ENCODE measurements at regions not wholly inside any gene's neighbourhood (a gene's known extent, or its start where the extent isn't known, plus 50 kb on each side); places are given as distances from the start of the nearest gene placed in this dataset.

DNA sequence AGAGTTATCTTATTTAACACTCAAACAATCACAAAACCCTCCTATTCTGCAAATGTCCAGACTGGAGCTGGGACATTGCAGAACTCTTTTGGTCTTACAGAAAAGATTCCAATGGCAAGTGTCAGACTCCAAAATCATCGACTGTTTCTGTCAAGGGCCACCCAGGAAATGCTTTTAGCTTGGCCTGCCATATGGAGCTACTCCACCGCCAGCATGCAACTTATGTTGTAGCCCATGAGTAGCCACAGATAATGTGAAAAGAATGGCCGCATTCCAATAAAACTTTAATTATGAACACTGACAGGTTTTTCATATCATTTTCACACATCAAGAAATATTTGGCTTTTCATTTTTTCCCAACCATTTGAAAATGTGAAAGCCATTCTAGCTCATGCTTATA, 57.5 kb downstream of the SYNE3 start:
- WGBS = 89% methylated on average over 3 of the region's 3 CpGs

GRCh38 chr14:95458459-95458858, 58.0 kb downstream of the SYNE3 start:
- H3K4me1 ChIP-seq (ENCODE audit: control insufficient read depth, insufficient read depth, low read depth, low read length) = peaks cover 15% of the 10 kb centered on the region
- 95% methylated on average over 4 of the region's 4 CpGs for WGBS
- H3K9ac ChIP-seq (ENCODE audit: low read length) = no peak overlapping the region
- no peak for DNase-seq
- no peak overlapping the region for H3K4ac ChIP-seq (ENCODE audit: low read depth in 1 of 2, low read length in 2 of 2)
- H3K36me3 ChIP-seq (ENCODE audit: control insufficient read depth in 1 of 2, insufficient read depth in 2 of 2, low read depth in 1 of 2, low read length in 2 of 2) = peaks cover 9 to 83% of the 10 kb centered on the region in 2 experiments
- no peak overlapping the region for H2BK15ac ChIP-seq (ENCODE audit: low read depth, poor library complexity, severe bottlenecking)
- H3K14ac ChIP-seq (ENCODE audit: low read length in 2 of 2) = no peak overlapping the region
- H2BK120ac ChIP-seq (ENCODE audit: low read depth, low read length) = no peak overlapping the region
- H2AFZ ChIP-seq (ENCODE audit: low read depth, low read length) = no peak overlapping the region
- H4K8ac ChIP-seq (ENCODE audit: low read length) = no peak overlapping the region
- H3K79me1 ChIP-seq (replicated peaks; ENCODE audit: low read length, poor library complexity, severe bottlenecking) = no peaks in the 10 kb centered on the region
- H4K91ac ChIP-seq (ENCODE audit: low read length) = no peak overlapping the region
- H2BK5ac ChIP-seq (ENCODE audit: low read depth, low read length, poor library complexity, severe bottlenecking) = no peak overlapping the region
- H3K4me3 ChIP-seq (ENCODE audit: insufficient read depth in 1 of 2, low read depth in 1 of 2, low read length in 2 of 2) = no peak overlapping the region
- H3K27ac ChIP-seq (ENCODE audit: low read length, poor library complexity, severe bottlenecking) = no peak overlapping the region
- H3K9me3 ChIP-seq (ENCODE audit: control insufficient read depth, low read length) = no peaks in the 10 kb centered on the region
- H3K18ac ChIP-seq (ENCODE audit: low read depth in 1 of 2, low read length in 2 of 2) = no peak overlapping the region
- peaks cover 0 to 4% of the 10 kb centered on the region in 2 experiments for H3K27me3 ChIP-seq (ENCODE audit: control insufficient read depth in 1 of 2, insufficient read depth in 1 of 2, low read length in 2 of 2)
- H2BK12ac ChIP-seq (ENCODE audit: low read length in 2 of 2) = no peak overlapping the region
- H3K23ac ChIP-seq (ENCODE audit: low read length in 2 of 2) = no peak overlapping the region
- H2AK5ac ChIP-seq (ENCODE audit: low read length, severe bottlenecking) = no peak overlapping the region
- H3K4me2 ChIP-seq (ENCODE audit: low read length, poor library complexity, severe bottlenecking) = no peak overlapping the region

More for the DNA sequence above, 57.5 kb downstream of the SYNE3 start:
- H4K8ac ChIP-seq (ENCODE audit: low read length) = no peak overlapping the region
- H2BK120ac ChIP-seq (ENCODE audit: low read depth, low read length) = no peak overlapping the region
- no peak overlapping the region for H3K4me3 ChIP-seq (ENCODE audit: insufficient read depth in 1 of 2, low read depth in 1 of 2, low read length in 2 of 2)
- no peak overlapping the region for H3K14ac ChIP-seq (ENCODE audit: low read length in 2 of 2)
- no peak overlapping the region for H4K91ac ChIP-seq (ENCODE audit: low read length)
- no peak overlapping the region for H3K4me2 ChIP-seq (ENCODE audit: low read length, poor library complexity, severe bottlenecking)
- H2AK5ac ChIP-seq (ENCODE audit: low read length, severe bottlenecking) = no peak overlapping the region
- H3K9me3 ChIP-seq (ENCODE audit: control insufficient read depth, low read length) = no peaks in the 10 kb centered on the region
- H3K4me1 ChIP-seq (ENCODE audit: control insufficient read depth, insufficient read depth, low read depth, low read length) = peaks cover 15% of the 10 kb centered on the region
- H3K27ac ChIP-seq (ENCODE audit: low read length, poor library complexity, severe bottlenecking) = no peak overlapping the region
- no peak overlapping the region for H2BK12ac ChIP-seq (ENCODE audit: low read length in 2 of 2)
- H3K23ac ChIP-seq (ENCODE audit: low read length in 2 of 2) = no peak overlapping the region
- no peak for DNase-seq
- H2AFZ ChIP-seq (ENCODE audit: low read depth, low read length) = no peak overlapping the region
- peaks cover 10 to 83% of the 10 kb centered on the region in 2 experiments for H3K36me3 ChIP-seq (ENCODE audit: control insufficient read depth in 1 of 2, insufficient read depth in 2 of 2, low read depth in 1 of 2, low read length in 2 of 2)
- no peak overlapping the region for H2BK5ac ChIP-seq (ENCODE audit: low read depth, low read length, poor library complexity, severe bottlenecking)
- no peak overlapping the region for H3K4ac ChIP-seq (ENCODE audit: low read depth in 1 of 2, low read length in 2 of 2)
- no peaks in the 10 kb centered on the region for H3K79me1 ChIP-seq (replicated peaks; ENCODE audit: low read length, poor library complexity, severe bottlenecking)
- peaks cover 0 to 4% of the 10 kb centered on the region in 2 experiments for H3K27me3 ChIP-seq (ENCODE audit: control insufficient read depth in 1 of 2, insufficient read depth in 1 of 2, low read length in 2 of 2)
- no peak overlapping the region for H2BK15ac ChIP-seq (ENCODE audit: low read depth, poor library complexity, severe bottlenecking)
- H3K18ac ChIP-seq (ENCODE audit: low read depth in 1 of 2, low read length in 2 of 2) = no peak overlapping the region
- H3K9ac ChIP-seq (ENCODE audit: low read length) = no peak overlapping the region

GRCh38 chr14:95456281-95456680, 60.2 kb downstream of the SYNE3 start:
- DNase-seq = no peak
- H3K4ac ChIP-seq (ENCODE audit: low read depth in 1 of 2, low read length in 2 of 2) = no peak overlapping the region
- peaks cover 9% of the 10 kb centered on the region for H3K4me1 ChIP-seq (ENCODE audit: control insufficient read depth, insufficient read depth, low read depth, low read length)
- no peak overlapping the region for H2BK5ac ChIP-seq (ENCODE audit: low read depth, low read length, poor library complexity, severe bottlenecking)
- H4K8ac ChIP-seq (ENCODE audit: low read length) = no peak overlapping the region
- no peak overlapping the region for H2AFZ ChIP-seq (ENCODE audit: low read depth, low read length)
- H2BK120ac ChIP-seq (ENCODE audit: low read depth, low read length) = no peak overlapping the region
- H3K27ac ChIP-seq (ENCODE audit: low read length, poor library complexity, severe bottlenecking) = no peak overlapping the region
- H4K91ac ChIP-seq (ENCODE audit: low read length) = no peak overlapping the region
- no peak overlapping the region for H3K4me3 ChIP-seq (ENCODE audit: insufficient read depth in 1 of 2, low read depth in 1 of 2, low read length in 2 of 2)
- no peaks in the 10 kb centered on the region for H3K79me1 ChIP-seq (replicated peaks; ENCODE audit: low read length, poor library complexity, severe bottlenecking)
- no peak overlapping the region for H3K4me2 ChIP-seq (ENCODE audit: low read length, poor library complexity, severe bottlenecking)
- H3K9me3 ChIP-seq (ENCODE audit: control insufficient read depth, low read length) = no peaks in the 10 kb centered on the region
- H2BK12ac ChIP-seq (ENCODE audit: low read length in 2 of 2) = no peak overlapping the region
- no peak overlapping the region for H3K23ac ChIP-seq (ENCODE audit: low read length in 2 of 2)
- H2BK15ac ChIP-seq (ENCODE audit: low read depth, poor library complexity, severe bottlenecking) = no peak overlapping the region
- no peak overlapping the region for H3K14ac ChIP-seq (ENCODE audit: low read length in 2 of 2)
- WGBS = 81% methylated on average over 8 of the region's 8 CpGs
- H3K18ac ChIP-seq (ENCODE audit: low read depth in 1 of 2, low read length in 2 of 2) = no peak overlapping the region
- peaks cover 6 to 87% of the 10 kb centered on the region in 2 experiments for H3K36me3 ChIP-seq (ENCODE audit: control insufficient read depth in 1 of 2, insufficient read depth in 2 of 2, low read depth in 1 of 2, low read length in 2 of 2)
- no peak overlapping the region for H2AK5ac ChIP-seq (ENCODE audit: low read length, severe bottlenecking)
- H3K9ac ChIP-seq (ENCODE audit: low read length) = no peak overlapping the region
- H3K27me3 ChIP-seq (ENCODE audit: control insufficient read depth in 1 of 2, insufficient read depth in 1 of 2, low read length in 2 of 2) = peaks cover 0 to 4% of the 10 kb centered on the region in 2 experiments

GRCh38 chr14:95455246-95455645, 61.2 kb downstream of the SYNE3 start:
- H3K36me3 ChIP-seq (ENCODE audit: control insufficient read depth in 1 of 2, insufficient read depth in 2 of 2, low read depth in 1 of 2, low read length in 2 of 2) = peaks cover 6 to 90% of the 10 kb centered on the region in 2 experiments
- H2BK12ac ChIP-seq (ENCODE audit: low read length in 2 of 2) = no peak overlapping the region
- H3K18ac ChIP-seq (ENCODE audit: low read depth in 1 of 2, low read length in 2 of 2) = no peak overlapping the region
- H3K23ac ChIP-seq (ENCODE audit: low read length in 2 of 2) = no peak overlapping the region
- no peak for DNase-seq
- no peak overlapping the region for H4K8ac ChIP-seq (ENCODE audit: low read length)
- H3K4me1 ChIP-seq (ENCODE audit: control insufficient read depth, insufficient read depth, low read depth, low read length) = no peaks in the 10 kb centered on the region
- no peak overlapping the region for H2AFZ ChIP-seq (ENCODE audit: low read depth, low read length)
- H3K9me3 ChIP-seq (ENCODE audit: control insufficient read depth, low read length) = no peaks in the 10 kb centered on the region
- 98% methylated on average over 14 of the region's 17 CpGs for WGBS
- no peak overlapping the region for H2BK5ac ChIP-seq (ENCODE audit: low read depth, low read length, poor library complexity, severe bottlenecking)
- no peak overlapping the region for H3K4ac ChIP-seq (ENCODE audit: low read depth in 1 of 2, low read length in 2 of 2)
- no peak overlapping the region for H2BK15ac ChIP-seq (ENCODE audit: low read depth, poor library complexity, severe bottlenecking)
- H3K27ac ChIP-seq (ENCODE audit: low read length, poor library complexity, severe bottlenecking) = no peak overlapping the region
- H3K27me3 ChIP-seq (ENCODE audit: control insufficient read depth in 1 of 2, insufficient read depth in 1 of 2, low read length in 2 of 2) = peaks cover 0 to 4% of the 10 kb centered on the region in 2 experiments
- H3K79me1 ChIP-seq (replicated peaks; ENCODE audit: low read length, poor library complexity, severe bottlenecking) = no peaks in the 10 kb centered on the region
- no peak overlapping the region for H4K91ac ChIP-seq (ENCODE audit: low read length)
- H2AK5ac ChIP-seq (ENCODE audit: low read length, severe bottlenecking) = no peak overlapping the region
- H3K4me3 ChIP-seq (ENCODE audit: insufficient read depth in 1 of 2, low read depth in 1 of 2, low read length in 2 of 2) = no peak overlapping the region
- no peak overlapping the region for H3K14ac ChIP-seq (ENCODE audit: low read length in 2 of 2)
- H3K9ac ChIP-seq (ENCODE audit: low read length) = no peak overlapping the region
- H2BK120ac ChIP-seq (ENCODE audit: low read depth, low read length) = no peak overlapping the region
- H3K4me2 ChIP-seq (ENCODE audit: low read length, poor library complexity, severe bottlenecking) = no peak overlapping the region
